Upper lobe of right lung (tissue), 1 donor: ENCODE measurements at regions not wholly inside any gene's neighbourhood (a gene's known extent, or its start where the extent isn't known, plus 50 kb on each side); places are given as distances from the start of the nearest gene placed in this dataset.
"Not testable (repeated sequence)": the region's sequence is repeated elsewhere in the genome, so short reads cannot be mapped to it uniquely, and the experiment has no call there.

Experiments
- ATAC-seq: fragments of 200-7000 bp; cut with Tn5 transposase; one replicate; pipeline ENCODE4 v1.9.1; 2020; ENCODE audit warnings: mild to moderate bottlenecking, moderate library complexity
- DNase-seq: peaks from one replicate; pipeline ENCODE4 v3.0.0-alpha.2; 2020
- H3K27ac ChIP-seq: fragments of 200-600 bp; one replicate; pipeline ENCODE4 v1.8.0; 2022
- H3K27me3 ChIP-seq: fragments of 200-600 bp; one replicate; pipeline ENCODE4 v1.8.0; 2022; ENCODE audit warnings: mild to moderate bottlenecking
- H3K36me3 ChIP-seq: fragments of 200-600 bp; one replicate; pipeline ENCODE4 v1.8.0; 2022
- H3K4me1 ChIP-seq: fragments of 200-600 bp; one replicate; pipeline ENCODE4 v1.8.0; 2022
- H3K4me3 ChIP-seq: fragments of 200-600 bp; one replicate; pipeline ENCODE4 v1.8.0; 2022; ENCODE audit warnings: mild to moderate bottlenecking
- H3K9me3 ChIP-seq: fragments of 200-600 bp; one replicate; pipeline ENCODE4 v1.8.0; 2022
- intact Hi-C: fragments of 100-400 bp; cut with DNase I; formaldehyde crosslinking; loops from one replicate; pipeline ENCODE4 v1.11.0; 2022
- TF ChIP-seq, protein P1 (sequence below): fragments of 200-600 bp; IDR thresholded peaks from one replicate; pipeline ENCODE4 v1.8.0; 2022; ENCODE audit warnings: antibody characterized with exemption
- donor health status: DM: no; HTN: yes; CAD: no; lungs with severe emphysema.

DNA sequence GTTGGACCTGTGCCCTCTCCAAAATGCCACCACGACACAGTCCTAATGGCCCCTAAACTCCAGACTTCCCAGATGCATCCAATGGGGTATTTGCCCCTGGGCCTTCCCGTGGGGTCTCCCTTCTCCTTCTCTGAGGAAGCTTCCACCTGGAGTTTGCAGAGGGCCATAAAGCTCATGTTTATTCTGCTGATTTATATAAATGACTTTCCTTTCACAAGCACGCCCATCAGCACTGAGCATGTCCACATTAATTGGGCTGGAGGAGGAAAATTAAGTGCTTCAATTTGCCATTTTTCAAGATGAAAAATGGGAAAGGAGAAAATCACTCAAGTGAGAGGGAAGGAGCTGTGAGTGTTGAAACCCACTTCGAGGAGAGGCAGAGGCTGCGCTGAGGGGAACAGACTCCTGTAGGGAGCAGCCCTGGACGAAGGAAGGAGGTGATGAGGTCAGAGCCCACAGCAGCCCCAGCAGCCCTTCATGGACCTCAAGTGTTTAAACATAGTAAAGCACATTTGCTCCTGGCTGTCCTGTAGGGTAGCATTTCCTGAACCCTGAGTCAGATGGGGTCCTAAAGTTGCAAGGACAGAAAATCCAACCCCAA is 434.9 kb upstream of the SULF2 start:
- TF ChIP-seq, protein P1, sequence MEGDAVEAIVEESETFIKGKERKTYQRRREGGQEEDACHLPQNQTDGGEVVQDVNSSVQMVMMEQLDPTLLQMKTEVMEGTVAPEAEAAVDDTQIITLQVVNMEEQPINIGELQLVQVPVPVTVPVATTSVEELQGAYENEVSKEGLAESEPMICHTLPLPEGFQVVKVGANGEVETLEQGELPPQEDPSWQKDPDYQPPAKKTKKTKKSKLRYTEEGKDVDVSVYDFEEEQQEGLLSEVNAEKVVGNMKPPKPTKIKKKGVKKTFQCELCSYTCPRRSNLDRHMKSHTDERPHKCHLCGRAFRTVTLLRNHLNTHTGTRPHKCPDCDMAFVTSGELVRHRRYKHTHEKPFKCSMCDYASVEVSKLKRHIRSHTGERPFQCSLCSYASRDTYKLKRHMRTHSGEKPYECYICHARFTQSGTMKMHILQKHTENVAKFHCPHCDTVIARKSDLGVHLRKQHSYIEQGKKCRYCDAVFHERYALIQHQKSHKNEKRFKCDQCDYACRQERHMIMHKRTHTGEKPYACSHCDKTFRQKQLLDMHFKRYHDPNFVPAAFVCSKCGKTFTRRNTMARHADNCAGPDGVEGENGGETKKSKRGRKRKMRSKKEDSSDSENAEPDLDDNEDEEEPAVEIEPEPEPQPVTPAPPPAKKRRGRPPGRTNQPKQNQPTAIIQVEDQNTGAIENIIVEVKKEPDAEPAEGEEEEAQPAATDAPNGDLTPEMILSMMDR: no peak
- Histone ChIP-seq H3K4me3 (no peak overlapping the region), H3K27me3 (no peaks in the 10 kb centered on the region), H3K27ac (no peak overlapping the region), H3K9me3 (no peaks in the 10 kb centered on the region), H3K36me3 (no peaks in the 10 kb centered on the region), H3K4me1 (no peaks in the 10 kb centered on the region)
- intact Hi-C loops: no loop called here
- no peak for DNase-seq
- no peak for ATAC-seq

DNA sequence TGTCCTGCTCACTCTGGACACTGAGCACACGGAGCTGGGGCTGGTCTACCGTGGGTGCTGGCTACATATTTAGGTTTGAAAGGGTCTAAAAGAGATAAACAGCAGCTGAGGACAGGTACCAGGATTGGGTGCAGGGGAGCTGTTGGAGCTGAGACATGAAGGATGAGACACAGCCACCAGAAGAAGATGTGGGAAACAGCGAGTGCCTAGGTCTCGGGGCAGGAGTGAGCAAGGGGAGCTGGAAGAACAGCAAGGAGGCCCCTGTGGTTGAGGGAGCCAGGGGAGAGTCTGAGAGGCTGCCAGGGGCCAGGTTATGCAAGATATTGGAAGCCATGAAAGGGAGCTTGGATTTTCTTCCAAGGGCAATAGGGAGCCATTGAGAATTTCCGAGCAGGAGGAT is 434.0 kb upstream of the SULF2 start:
- ATAC-seq: no peak
- TF ChIP-seq, protein P1: no peak
- Histone ChIP-seq H3K4me1 (no peaks in the 10 kb centered on the region), H3K27ac (no peak overlapping the region), H3K27me3 (no peaks in the 10 kb centered on the region), H3K36me3 (no peaks in the 10 kb centered on the region), H3K9me3 (no peaks in the 10 kb centered on the region), H3K4me3 (no peak overlapping the region)
- intact Hi-C loops: no loop called here
- DNase-seq: no peak

GRCh38 chr20:48217190-48217589 is 431.9 kb upstream of the SULF2 start:
- intact Hi-C loops: no loop called here
- Histone ChIP-seq H3K36me3 (no peaks in the 10 kb centered on the region), H3K4me1 (no peaks in the 10 kb centered on the region), H3K9me3 (no peaks in the 10 kb centered on the region), H3K27me3 (no peaks in the 10 kb centered on the region), H3K27ac (no peak overlapping the region), H3K4me3 (no peak overlapping the region)
- TF ChIP-seq, protein P1: no peak
- ATAC-seq: no peak
- no peak for DNase-seq

GRCh38 chr20:48215536-48215935 is 430.3 kb upstream of the SULF2 start:
- DNase-seq: no peak
- intact Hi-C loops: no loop called here
- no peaks in the 10 kb centered on the region for H3K4me1 ChIP-seq
- H3K4me3 ChIP-seq: no peak overlapping the region
- TF ChIP-seq, protein P1: no peak
- H3K9me3 ChIP-seq: no peaks in the 10 kb centered on the region
- no peaks in the 10 kb centered on the region for H3K36me3 ChIP-seq
- H3K27me3 ChIP-seq: no peaks in the 10 kb centered on the region
- H3K27ac ChIP-seq: no peak overlapping the region
- ATAC-seq: no peak

DNA sequence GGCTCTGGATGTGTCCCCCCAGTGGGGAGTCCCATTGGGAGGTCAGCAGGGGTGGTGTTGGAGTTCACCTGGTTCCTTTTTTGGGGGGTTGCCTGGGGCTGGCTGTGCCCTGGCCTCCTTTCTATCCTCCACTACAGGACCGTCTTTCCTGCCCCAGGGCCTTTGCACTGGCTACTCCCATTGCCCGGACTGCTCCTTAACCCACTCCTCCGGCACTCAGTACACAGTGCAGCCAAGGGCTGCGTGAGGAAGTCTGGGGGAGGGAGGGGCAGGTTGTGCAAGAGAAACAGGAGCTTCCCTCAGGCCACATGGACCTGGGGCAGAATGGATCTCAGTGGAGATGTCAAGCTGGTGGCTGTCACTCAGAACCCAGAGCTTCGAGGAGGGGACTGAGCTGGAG is 429.3 kb upstream of the SULF2 start:
- Histone ChIP-seq H3K4me1 (no peaks in the 10 kb centered on the region), H3K27me3 (no peaks in the 10 kb centered on the region), H3K4me3 (no peak overlapping the region), H3K27ac (no peak overlapping the region), H3K36me3 (no peaks in the 10 kb centered on the region), H3K9me3 (no peaks in the 10 kb centered on the region)
- ATAC-seq (no peak), DNase-seq (no peak)
- intact Hi-C loops: no loop called here
- TF ChIP-seq, protein P1: no peak

DNA sequence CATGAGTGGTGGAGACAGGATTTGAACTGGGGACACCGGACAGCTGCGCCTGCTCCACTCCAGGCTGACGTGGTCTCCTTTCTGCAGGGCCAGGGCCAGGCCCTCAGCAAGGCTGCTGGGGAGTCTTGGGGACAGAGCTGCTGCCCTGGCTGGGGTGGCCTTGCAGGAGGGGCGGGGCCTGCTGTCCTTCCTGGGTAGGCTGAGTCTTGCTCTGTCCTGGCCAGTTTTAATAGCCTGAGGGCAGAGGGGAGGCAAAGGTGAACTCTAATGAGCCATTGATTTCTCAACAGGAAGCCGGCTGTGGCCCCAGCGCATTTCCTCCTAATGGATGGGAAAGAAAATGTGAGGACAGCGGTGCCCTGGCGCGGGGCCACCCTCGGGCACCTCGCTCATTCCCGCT is 428.4 kb upstream of the SULF2 start:
- H3K27ac ChIP-seq, H3K27me3 ChIP-seq, DNase-seq, intact Hi-C loops, ATAC-seq, H3K4me1 ChIP-seq, H3K36me3 ChIP-seq, H3K4me3 ChIP-seq, H3K9me3 ChIP-seq: not testable (repeated sequence)
